B cell (primary cell): ENCODE measurements at regions not wholly inside any gene's neighbourhood (a gene's known extent, or its start where the extent isn't known, plus 50 kb on each side); places are given as distances from the start of the nearest gene placed in this dataset.

Experiments used
- ATAC-seq: fragments of 200-7000 bp; cut with Tn5 transposase; one replicate; pipeline ENCODE4 v1.10.0; 2021; ENCODE audit warnings: low read depth, mild to moderate bottlenecking, moderate number of reproducible peaks, moderate library complexity
- CTCF ChIA-PET: fragments of 350-600 bp; sonication (Branson Sonifier 250); formaldehyde crosslinking; loops from one replicate; lab custom pipeline; 2021; ENCODE audit warnings: antibody characterized with exemption, inconsistent platforms; lab: Charles Lee
- POLR2A ChIA-PET: fragments of 350-600 bp; sonication (Branson Sonifier 250); formaldehyde crosslinking; loops from one replicate; lab custom pipeline; 2021; ENCODE audit warnings: antibody characterized with exemption; lab: Charles Lee
- DNase-seq: peaks from one replicate; pipeline ENCODE4 v3.0.0; 2013
- H2AFZ ChIP-seq: 2 replicates; pipeline ENCODE4 v1.6.1; 2012; ENCODE audit warnings: mild to moderate bottlenecking, low read depth, low read length; ENCODE audit not compliant: insufficient read depth, poor library complexity, severe bottlenecking
- H3K27ac ChIP-seq, 2 donors: 1 replicate in 1 of 2; 2 replicates in 1 of 2; pipeline ENCODE4 v1.5.1; 2012 to 2013; ENCODE audit warnings: low read length in 2 of 2, mild to moderate bottlenecking in 2 of 2, moderate library complexity in 1 of 2
- H3K27me3 ChIP-seq, 4 experiments: fragments of 200-600 bp in 1 of 4; sonication (generic) in 1 of 4; replicated peaks in 1 of 4; 1 replicate in 2 of 4; 2 replicates in 2 of 4; pipeline versions ENCODE4 v1.6.1 to v1.7.0; 2013 to 2016; ENCODE audit warnings: low read length in 3 of 4, mild to moderate bottlenecking in 2 of 4, mixed read lengths in 1 of 4, moderate library complexity in 1 of 4; ENCODE audit not compliant: insufficient read depth in 4 of 4, control insufficient read depth in 3 of 4; ENCODE audit errors: control extremely low read depth in 1 of 4
- H3K36me3 ChIP-seq, 2 experiments: replicated peaks in 1 of 2; 1 replicate in 1 of 2; 2 replicates in 1 of 2; pipeline versions ENCODE4 v1.6.1 to v1.7.1; 2013; ENCODE audit warnings: low read length in 1 of 2; ENCODE audit not compliant: insufficient read depth in 2 of 2, control insufficient read depth in 1 of 2; ENCODE audit errors: control extremely low read depth in 1 of 2, extremely low read depth in 1 of 2
- H3K4me1 ChIP-seq, 2 donors: fragments of 200-600 bp in 1 of 2; sonication (generic) in 1 of 2; 1 replicate in 1 of 2; 2 replicates in 1 of 2; pipeline versions ENCODE4 v1.5.1 to v1.6.1; 2013 to 2017; ENCODE audit warnings: low read length in 2 of 2; ENCODE audit not compliant: control insufficient read depth in 2 of 2, insufficient read depth in 2 of 2
- H3K4me2 ChIP-seq: replicated peaks from 2 replicates; pipeline ENCODE3; 2012; ENCODE audit warnings: mild to moderate bottlenecking, low read depth, low read length; ENCODE audit not compliant: poor library complexity, severe bottlenecking
- H3K4me3 ChIP-seq, 5 experiments: fragments of 200-600 bp in 1 of 5; sonication (generic) in 1 of 5; 1 replicate in 3 of 5; 2 replicates in 2 of 5; pipeline versions ENCODE4 v1.5.1 to v1.7.0; 2011 to 2016; ENCODE audit warnings: low read length in 4 of 5, mild to moderate bottlenecking in 4 of 5, low read depth in 2 of 5, control low read depth in 1 of 5, moderate library complexity in 1 of 5; ENCODE audit not compliant: insufficient read depth in 1 of 5; ENCODE audit errors: control extremely low read depth in 1 of 5, extremely low read depth in 1 of 5
- H3K79me2 ChIP-seq: fragments of 200-600 bp; sonication (generic); one replicate; pipeline ENCODE4 v1.6.0; 2016; ENCODE audit warnings: low read length; ENCODE audit not compliant: control insufficient read depth, insufficient read depth
- H3K9ac ChIP-seq: fragments of 200-600 bp; sonication (generic); 2 replicates; pipeline ENCODE4 v1.6.1; 2017; ENCODE audit warnings: mild to moderate bottlenecking, low read length, moderate library complexity
- H3K9me3 ChIP-seq, 3 donors: one replicate each; pipeline versions ENCODE4 v1.6.1 to v1.7.1; 2013; ENCODE audit warnings: low read length in 2 of 3; ENCODE audit not compliant: control insufficient read depth in 2 of 3, insufficient read depth in 1 of 3; ENCODE audit errors: control extremely low read depth in 1 of 3
- H4K20me1 ChIP-seq: 2 replicates; pipeline ENCODE4 v1.6.0; 2012; ENCODE audit warnings: mild to moderate bottlenecking, low read length; ENCODE audit not compliant: insufficient read depth, control insufficient read depth, poor library complexity, severe bottlenecking
- H3K27ac Mint-ChIP-seq: one replicate; pipeline ENCODE4 v1.8.0; 2021; ENCODE audit warnings: mixed read lengths
- H3K27me3 Mint-ChIP-seq: one replicate; pipeline ENCODE4 v1.8.0; 2021; ENCODE audit warnings: mixed read lengths
- H3K4me1 Mint-ChIP-seq: one replicate; pipeline ENCODE4 v1.8.0; 2021; ENCODE audit warnings: mixed read lengths
- H3K4me3 Mint-ChIP-seq: one replicate; pipeline ENCODE4 v1.8.0; 2021; ENCODE audit warnings: mixed read lengths
- H3K9me3 Mint-ChIP-seq: one replicate; pipeline ENCODE4 v1.8.0; 2022; ENCODE audit warnings: mixed read lengths; ENCODE audit not compliant: insufficient read depth
- EZH2 ChIP-seq: IDR thresholded peaks from 2 replicates; pipeline ENCODE4 v1.6.1; 2012; ENCODE audit warnings: borderline replicate concordance, low read depth, mild to moderate bottlenecking, moderate library complexity, low read length; ENCODE audit not compliant: insufficient read depth, poor library complexity, severe bottlenecking
- WGBS: methylation state at CpG from one replicate; pipeline ENCODE4 v1.1.5; 2013; ENCODE audit warnings: missing lambda C conversion rate; ENCODE audit not compliant: insufficient coverage; 5-methylcytosine and 5-hydroxymethylcytosine counted together
- intact Hi-C: fragments of 100-400 bp; cut with micrococcal nuclease; formaldehyde crosslinking; loops from one replicate; pipeline ENCODE4 v1.10.0; 2022
- TF ChIP-seq, protein P1 (sequence below): fragments of 200-600 bp; IDR thresholded peaks from one replicate; pipeline ENCODE4 v1.8.0; 2022; ENCODE audit warnings: antibody characterized with exemption, mild to moderate bottlenecking

DNA sequence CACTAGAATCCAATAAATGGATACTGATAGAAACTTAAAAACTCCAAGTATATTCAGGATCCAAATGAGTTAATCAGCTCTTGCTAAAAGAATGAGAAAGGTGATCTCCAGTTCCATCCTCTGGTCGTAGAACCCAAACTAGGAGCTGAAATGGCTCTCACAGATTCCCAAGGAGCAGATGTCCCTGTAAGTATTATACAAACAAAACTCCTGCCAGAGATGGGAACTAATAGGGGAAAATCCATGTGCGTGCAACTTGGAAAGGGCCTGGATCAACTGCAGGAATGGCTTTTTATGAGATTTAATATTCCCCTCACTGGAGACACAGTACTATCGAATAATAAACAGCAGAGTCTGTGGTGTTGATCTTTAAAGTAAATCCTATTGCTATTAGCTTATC is 309.2 kb upstream of the TBX3 start:
- Mint-ChIP-seq H3K4me1 (no peaks in the 10 kb centered on the region), H3K9me3 (peaks cover 7% of the 10 kb centered on the region), H3K4me3 (no peak overlapping the region), H3K27me3 (no peaks in the 10 kb centered on the region), H3K27ac (no peak overlapping the region)
- Histone ChIP-seq H3K27me3 (no peaks in the 10 kb centered on the region), H4K20me1 (no peaks in the 10 kb centered on the region), H3K9me3 (peaks cover 0 to 8% (median 2%) of the 10 kb centered on the region in 3 donors), H3K9ac (no peak overlapping the region), H3K4me3 (no peak overlapping the region), H3K36me3 (no peaks in the 10 kb centered on the region), H3K4me1 (no peaks in the 10 kb centered on the region), H3K79me2 (no peaks in the 10 kb centered on the region), H2AFZ (no peak overlapping the region), H3K27ac (no peak overlapping the region), H3K4me2 (no peak overlapping the region)
- no CpG with 5 or more reads among the region's 3 CpGs for WGBS
- intact Hi-C loops: no loop called here
- TF ChIP-seq EZH2: no peak
- TF ChIP-seq, protein P1, sequence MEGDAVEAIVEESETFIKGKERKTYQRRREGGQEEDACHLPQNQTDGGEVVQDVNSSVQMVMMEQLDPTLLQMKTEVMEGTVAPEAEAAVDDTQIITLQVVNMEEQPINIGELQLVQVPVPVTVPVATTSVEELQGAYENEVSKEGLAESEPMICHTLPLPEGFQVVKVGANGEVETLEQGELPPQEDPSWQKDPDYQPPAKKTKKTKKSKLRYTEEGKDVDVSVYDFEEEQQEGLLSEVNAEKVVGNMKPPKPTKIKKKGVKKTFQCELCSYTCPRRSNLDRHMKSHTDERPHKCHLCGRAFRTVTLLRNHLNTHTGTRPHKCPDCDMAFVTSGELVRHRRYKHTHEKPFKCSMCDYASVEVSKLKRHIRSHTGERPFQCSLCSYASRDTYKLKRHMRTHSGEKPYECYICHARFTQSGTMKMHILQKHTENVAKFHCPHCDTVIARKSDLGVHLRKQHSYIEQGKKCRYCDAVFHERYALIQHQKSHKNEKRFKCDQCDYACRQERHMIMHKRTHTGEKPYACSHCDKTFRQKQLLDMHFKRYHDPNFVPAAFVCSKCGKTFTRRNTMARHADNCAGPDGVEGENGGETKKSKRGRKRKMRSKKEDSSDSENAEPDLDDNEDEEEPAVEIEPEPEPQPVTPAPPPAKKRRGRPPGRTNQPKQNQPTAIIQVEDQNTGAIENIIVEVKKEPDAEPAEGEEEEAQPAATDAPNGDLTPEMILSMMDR: no peak
- DNase-seq (no peak), ATAC-seq (no peak)
- CTCF ChIA-PET: no interaction called here
- POLR2A ChIA-PET: no interaction called here

DNA sequence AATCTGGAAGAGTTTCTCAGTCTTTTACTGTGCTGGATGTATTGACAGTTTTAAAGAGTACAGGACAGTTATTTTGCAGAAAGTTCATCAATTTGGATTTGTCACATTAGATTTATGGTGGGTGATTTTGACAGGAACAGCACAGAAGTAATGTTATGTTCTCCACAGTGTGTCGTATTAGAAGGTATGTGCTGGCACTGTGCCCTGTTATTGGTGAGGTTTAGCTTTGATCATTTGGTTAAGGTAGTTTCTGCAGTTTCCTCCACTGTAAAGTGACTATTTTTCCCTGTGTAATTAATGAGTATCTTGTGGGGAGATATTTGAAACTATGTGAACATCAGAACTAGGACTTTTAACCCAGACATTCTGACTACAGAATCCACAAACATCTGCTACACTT is 308.5 kb upstream of the TBX3 start:
- Histone ChIP-seq H3K79me2 (no peaks in the 10 kb centered on the region), H3K36me3 (no peaks in the 10 kb centered on the region), H3K27ac (no peak overlapping the region), H3K4me3 (no peak overlapping the region), H3K27me3 (no peaks in the 10 kb centered on the region), H2AFZ (no peak overlapping the region), H3K4me2 (no peak overlapping the region), H4K20me1 (no peaks in the 10 kb centered on the region), H3K9ac (no peak overlapping the region), H3K4me1 (no peaks in the 10 kb centered on the region), H3K9me3 (peaks cover 0 to 8% (median 2%) of the 10 kb centered on the region in 3 donors)
- ChIA-PET POLR2A (no interaction called here), CTCF (no interaction called here)
- intact Hi-C loops: no loop called here
- H3K9me3 Mint-ChIP-seq: peaks cover 7% of the 10 kb centered on the region
- no peaks in the 10 kb centered on the region for H3K27me3 Mint-ChIP-seq
- no peak for TF ChIP-seq EZH2
- TF ChIP-seq, protein P1: no peak
- ATAC-seq (no peak), DNase-seq (no peak)
- no peak overlapping the region for H3K4me3 Mint-ChIP-seq
- WGBS: 71% methylated on average over 1 of the region's 1 CpG
- H3K27ac Mint-ChIP-seq: no peak overlapping the region
- no peaks in the 10 kb centered on the region for H3K4me1 Mint-ChIP-seq
